GM12891 (cell line): ENCODE measurements at regions not wholly inside any gene's neighbourhood (a gene's known extent, or its start where the extent isn't known, plus 50 kb on each side); places are given as distances from the start of the nearest gene placed in this dataset.

Experiments
- PAX5 ChIP-seq: IDR thresholded peaks from 2 replicates; pipeline ENCODE4 v1.6.1; 2011; ENCODE audit warnings: low read length, moderate library complexity, mild to moderate bottlenecking; ENCODE audit not compliant: insufficient read depth, severe bottlenecking
- POLR2A ChIP-seq: IDR thresholded peaks from 2 replicates; pipeline ENCODE4 v1.6.1; 2011; ENCODE audit warnings: low read depth, low read length, control low read depth
- POLR2AphosphoS5 ChIP-seq: IDR thresholded peaks from 2 replicates; pipeline ENCODE4 v1.6.1; 2011; ENCODE audit warnings: low read depth, low read length, control low read depth
- POU2F2 ChIP-seq: IDR thresholded peaks from 2 replicates; pipeline ENCODE4 v1.6.1; 2011; ENCODE audit warnings: low read depth, mild to moderate bottlenecking, control low read depth, low read length, moderate library complexity
- SPI1 ChIP-seq: IDR thresholded peaks from 2 replicates; pipeline ENCODE4 v1.6.1; 2011; ENCODE audit warnings: low read depth, low read length, control low read depth
- TAF1 ChIP-seq: IDR thresholded peaks from 2 replicates; pipeline ENCODE4 v1.6.1; 2011; ENCODE audit warnings: low read depth, low read length, control low read depth

DNA sequence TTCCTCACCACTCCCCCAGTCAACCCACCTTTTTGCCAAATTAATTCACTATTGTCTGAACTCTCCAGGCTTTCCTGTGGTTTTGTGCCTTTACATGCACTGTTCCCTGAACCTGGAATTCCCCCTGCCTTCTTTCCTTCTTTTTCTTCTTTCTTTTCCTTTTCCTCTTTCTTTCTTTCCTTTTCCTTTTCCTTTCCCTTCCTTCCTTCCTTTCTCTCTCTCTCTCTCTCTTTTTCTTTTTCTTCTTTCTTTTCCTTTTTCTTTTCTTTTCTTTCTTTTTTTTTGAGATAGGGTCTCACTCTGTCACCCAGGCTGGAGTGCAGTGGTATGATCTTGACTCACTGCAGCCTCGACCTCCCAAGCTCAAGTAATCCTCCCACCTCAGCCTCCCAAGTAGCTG, 56.6 kb upstream of the CDC42BPA start:
- TF ChIP-seq POLR2AphosphoS5, result no peak
- no peak for TF ChIP-seq POLR2A
- TF ChIP-seq TAF1, result no peak
- TF ChIP-seq PAX5, result no peak
- no peak for TF ChIP-seq SPI1
- TF ChIP-seq POU2F2, result no peak
